GM10266 (cell line): ENCODE measurements at regions not wholly inside any gene's neighbourhood (a gene's known extent, or its start where the extent isn't known, plus 50 kb on each side); places are given as distances from the start of the nearest gene placed in this dataset.

Experiments used
- DNase-seq: peaks from one replicate; pipeline ENCODE4 v3.0.0; 2012; ENCODE audit errors: extremely low spot score
- TF ChIP-seq, protein P1 (sequence below): IDR thresholded peaks from 2 replicates; pipeline ENCODE4 v1.5.1; 2012; ENCODE audit warnings: mild to moderate bottlenecking, low read depth; ENCODE audit not compliant: control insufficient read depth, insufficient read depth; ENCODE audit errors: missing control alignments

DNA sequence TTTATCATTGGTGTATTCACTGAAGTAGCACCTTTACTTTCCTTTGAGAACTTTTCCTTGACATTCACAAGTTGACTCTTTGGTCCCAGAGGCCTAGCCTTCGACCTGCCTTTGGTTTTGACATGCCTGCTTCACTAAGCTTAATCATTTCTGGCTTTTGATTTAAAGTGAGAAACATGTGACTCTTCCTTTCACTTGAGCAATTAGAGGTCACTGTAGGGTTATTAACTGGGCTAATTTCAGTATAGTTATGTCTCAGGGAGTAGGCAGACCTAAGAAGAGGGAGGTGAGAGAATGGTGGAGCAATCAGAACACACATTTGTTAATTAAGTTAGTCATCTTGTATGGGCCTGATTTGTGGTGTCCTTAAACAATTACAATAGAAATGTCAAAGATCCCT lies 1040.7 kb upstream of the SLC39A10 start:
- DNase-seq: no peak
- TF ChIP-seq, protein P1, sequence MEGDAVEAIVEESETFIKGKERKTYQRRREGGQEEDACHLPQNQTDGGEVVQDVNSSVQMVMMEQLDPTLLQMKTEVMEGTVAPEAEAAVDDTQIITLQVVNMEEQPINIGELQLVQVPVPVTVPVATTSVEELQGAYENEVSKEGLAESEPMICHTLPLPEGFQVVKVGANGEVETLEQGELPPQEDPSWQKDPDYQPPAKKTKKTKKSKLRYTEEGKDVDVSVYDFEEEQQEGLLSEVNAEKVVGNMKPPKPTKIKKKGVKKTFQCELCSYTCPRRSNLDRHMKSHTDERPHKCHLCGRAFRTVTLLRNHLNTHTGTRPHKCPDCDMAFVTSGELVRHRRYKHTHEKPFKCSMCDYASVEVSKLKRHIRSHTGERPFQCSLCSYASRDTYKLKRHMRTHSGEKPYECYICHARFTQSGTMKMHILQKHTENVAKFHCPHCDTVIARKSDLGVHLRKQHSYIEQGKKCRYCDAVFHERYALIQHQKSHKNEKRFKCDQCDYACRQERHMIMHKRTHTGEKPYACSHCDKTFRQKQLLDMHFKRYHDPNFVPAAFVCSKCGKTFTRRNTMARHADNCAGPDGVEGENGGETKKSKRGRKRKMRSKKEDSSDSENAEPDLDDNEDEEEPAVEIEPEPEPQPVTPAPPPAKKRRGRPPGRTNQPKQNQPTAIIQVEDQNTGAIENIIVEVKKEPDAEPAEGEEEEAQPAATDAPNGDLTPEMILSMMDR: no peak

DNA sequence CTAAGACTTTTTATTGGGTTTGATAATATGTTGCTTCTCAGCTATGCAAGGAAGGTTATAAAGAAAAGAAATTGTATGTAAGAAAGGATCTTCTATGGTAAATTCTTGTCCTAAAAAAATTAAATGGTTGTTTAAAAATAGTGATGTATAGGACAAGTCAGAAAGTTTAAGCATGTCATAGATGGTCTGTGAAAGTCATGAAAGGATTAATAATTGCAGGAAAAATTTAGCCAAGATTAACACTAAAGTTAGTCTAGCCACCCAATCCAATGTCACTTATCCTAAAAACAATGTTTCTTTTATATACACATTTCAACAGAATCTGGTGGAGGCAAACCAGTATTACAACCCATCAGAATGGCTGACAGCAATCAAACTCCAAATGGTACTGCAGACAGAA lies 1046.7 kb upstream of the SLC39A10 start:
- TF ChIP-seq, protein P1: no peak
- no peak for DNase-seq

DNA sequence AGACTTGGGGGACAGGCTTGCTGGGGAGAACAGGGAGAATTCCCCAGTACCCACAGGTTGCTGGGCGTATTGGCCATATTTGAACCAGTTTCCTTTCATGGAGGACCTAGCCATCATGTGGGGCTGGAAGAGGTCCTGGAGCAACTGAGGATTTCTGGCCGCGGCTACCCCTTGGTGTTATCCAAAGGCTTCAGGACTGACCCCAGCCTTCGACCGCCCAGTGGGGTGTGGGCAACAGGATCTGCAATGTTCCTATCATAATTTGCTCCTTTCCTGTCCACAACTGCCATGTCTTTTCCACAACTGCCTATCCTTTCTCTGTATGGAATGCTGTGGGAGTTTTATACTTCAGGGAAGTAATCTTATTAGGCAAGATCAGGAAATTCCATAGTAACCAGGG lies 1053.6 kb upstream of the SLC39A10 start:
- DNase-seq: no peak
- TF ChIP-seq, protein P1: no peak

DNA sequence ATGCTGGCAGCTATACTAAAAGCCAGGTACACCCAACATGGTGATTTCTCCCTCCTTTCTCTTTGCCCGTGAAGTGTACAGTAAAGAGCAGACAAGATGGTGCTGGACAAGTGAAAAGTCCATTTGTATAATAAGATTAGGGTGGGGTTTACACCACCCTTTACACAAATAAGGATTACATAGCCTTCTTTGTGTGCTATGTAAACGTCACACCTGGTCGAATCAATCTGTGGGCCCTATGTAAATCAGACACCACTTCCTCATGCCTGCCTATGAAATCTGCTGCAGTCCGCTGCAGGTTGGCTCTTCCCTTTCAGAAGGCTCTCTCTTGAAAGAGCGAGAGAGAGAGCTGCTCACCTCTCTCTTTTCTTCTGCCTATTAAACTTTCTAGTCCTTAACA lies 1054.3 kb upstream of the SLC39A10 start:
- TF ChIP-seq, protein P1: no peak
- DNase-seq: no peak

DNA sequence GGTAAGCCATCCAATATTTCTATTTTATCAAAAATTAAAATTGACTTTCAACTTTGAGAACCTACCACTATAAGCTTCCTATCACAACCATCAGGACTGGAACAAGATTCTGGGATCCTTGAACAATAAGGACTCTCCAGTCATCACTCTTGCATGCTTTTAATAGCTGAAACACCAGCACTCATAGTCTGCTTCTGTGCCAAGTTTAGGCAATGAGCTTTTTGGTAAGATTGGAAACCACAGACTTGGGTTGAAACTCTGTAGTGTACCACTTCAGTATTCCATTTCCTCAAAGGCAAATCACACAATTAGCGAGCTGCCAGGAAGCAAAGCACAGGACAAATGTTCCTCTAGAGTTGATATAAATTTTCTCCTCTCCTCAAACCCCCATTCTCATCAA lies 1065.8 kb upstream of the SLC39A10 start:
- no peak for DNase-seq
- TF ChIP-seq, protein P1: no peak

DNA sequence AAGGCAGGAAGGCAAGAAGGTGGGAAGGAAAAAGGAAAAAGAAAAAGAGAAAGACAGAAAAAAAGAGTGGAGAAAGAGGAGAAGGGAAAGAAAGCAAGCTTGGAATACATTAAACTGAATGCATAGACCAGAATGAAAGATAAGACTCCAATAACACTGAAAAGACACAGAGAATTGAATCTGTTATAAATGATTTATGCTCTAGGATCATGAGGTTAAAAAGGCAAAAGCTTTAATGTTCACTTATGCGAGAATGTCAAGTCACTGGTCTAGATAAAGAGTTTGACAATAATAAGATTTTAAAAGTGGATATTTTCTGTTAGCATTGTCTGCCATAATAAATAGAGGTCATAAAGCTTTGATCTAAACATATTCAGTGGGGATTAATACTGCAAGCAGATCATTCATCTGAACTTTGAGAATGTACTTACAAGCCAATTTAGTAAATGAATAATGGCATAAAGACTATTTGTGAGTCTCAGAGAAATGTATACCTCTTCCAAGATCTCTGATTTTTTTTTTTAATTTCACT lies 1069.2 kb upstream of the SLC39A10 start:
- TF ChIP-seq, protein P1: no peak
- no peak for DNase-seq

DNA sequence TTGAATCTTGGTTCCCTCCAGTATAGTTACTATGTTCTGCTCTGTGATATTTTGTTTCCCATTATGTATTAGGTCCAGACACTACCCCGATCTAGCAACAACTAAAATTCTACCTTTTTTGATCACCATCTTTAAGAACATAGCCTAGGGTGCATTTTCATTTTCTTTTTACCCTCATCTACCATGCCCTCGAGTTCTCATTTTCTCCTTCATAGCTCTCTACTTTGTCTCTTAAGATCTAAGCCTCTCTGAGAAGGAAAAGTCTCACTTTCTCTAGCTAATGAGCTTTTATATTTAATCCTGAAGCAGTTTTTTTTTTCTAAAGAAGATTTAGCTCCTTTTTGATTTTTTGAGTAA lies 1089.4 kb upstream of the SLC39A10 start:
- TF ChIP-seq, protein P1: no peak
- no peak for DNase-seq
